ENCODE measurements at regions not wholly inside any gene's neighbourhood (a gene's known extent, or its start where the extent isn't known, plus 50 kb on each side); places are given as distances from the start of the nearest gene placed in this dataset.

DNA sequence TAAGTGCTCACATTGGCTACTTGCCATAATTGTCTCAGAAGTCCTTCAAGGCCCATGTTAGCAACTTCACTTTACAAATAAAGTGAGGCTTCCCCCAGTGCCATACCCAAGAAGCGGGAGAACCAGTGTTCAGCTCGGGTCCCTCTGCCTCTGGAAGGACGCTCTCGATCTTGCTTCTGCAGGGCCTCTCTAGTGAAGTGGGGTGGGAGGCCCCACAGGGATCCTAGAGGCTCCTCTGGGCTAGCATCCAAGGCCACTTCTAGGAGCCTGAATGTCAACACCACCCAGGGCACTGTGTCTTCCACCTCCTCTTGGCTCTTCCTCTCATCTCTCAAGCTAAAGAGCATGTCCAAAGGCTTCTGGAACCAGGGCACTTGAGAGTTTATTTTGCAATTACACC is 282.5 kb downstream of the GADD45G start:
- H3K27ac ChIP-seq, result no peak overlapping the region
- no peaks in the 10 kb centered on the region for H3K36me3 ChIP-seq
- H3K4me1 ChIP-seq (ENCODE audit: control insufficient read depth in 1 of 2, insufficient read depth in 1 of 2, low read depth in 1 of 2, low read length in 1 of 2), result no peaks in the 10 kb centered on the region
- H3K9me3 ChIP-seq, result no peaks in the 10 kb centered on the region
- no peak overlapping the region for H3K4me3 ChIP-seq (ENCODE audit: low read depth in 1 of 2, low read length in 1 of 2)
- no peaks in the 10 kb centered on the region for H3K27me3 ChIP-seq
- TF ChIP-seq, protein P1, sequence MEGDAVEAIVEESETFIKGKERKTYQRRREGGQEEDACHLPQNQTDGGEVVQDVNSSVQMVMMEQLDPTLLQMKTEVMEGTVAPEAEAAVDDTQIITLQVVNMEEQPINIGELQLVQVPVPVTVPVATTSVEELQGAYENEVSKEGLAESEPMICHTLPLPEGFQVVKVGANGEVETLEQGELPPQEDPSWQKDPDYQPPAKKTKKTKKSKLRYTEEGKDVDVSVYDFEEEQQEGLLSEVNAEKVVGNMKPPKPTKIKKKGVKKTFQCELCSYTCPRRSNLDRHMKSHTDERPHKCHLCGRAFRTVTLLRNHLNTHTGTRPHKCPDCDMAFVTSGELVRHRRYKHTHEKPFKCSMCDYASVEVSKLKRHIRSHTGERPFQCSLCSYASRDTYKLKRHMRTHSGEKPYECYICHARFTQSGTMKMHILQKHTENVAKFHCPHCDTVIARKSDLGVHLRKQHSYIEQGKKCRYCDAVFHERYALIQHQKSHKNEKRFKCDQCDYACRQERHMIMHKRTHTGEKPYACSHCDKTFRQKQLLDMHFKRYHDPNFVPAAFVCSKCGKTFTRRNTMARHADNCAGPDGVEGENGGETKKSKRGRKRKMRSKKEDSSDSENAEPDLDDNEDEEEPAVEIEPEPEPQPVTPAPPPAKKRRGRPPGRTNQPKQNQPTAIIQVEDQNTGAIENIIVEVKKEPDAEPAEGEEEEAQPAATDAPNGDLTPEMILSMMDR (IDR thresholded peaks at IDR 0.05), result no peak

DNA sequence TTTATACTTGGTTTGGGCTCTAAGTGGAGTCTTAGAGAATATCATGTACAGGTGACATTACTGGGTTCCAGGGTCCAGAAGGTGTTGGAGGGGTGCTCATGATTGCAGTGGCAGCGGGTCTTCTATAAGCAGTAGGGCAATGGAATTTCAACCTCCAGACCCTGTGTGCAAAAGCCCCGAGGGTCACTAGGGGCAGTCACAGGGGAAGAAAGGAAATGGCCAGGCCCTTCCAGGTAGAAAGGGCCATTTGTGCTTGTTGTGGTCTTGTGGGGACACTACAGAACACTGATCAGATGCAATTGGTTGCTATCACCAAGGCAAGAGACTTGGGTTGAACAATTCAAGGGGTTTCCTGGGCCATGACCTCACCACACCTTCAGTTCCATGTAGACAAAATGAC is 283.4 kb downstream of the GADD45G start:
- H3K9me3 ChIP-seq, result no peaks in the 10 kb centered on the region
- no peak overlapping the region for H3K27ac ChIP-seq
- H3K27me3 ChIP-seq, result no peaks in the 10 kb centered on the region
- no peaks in the 10 kb centered on the region for H3K4me1 ChIP-seq (ENCODE audit: control insufficient read depth in 1 of 2, insufficient read depth in 1 of 2, low read depth in 1 of 2, low read length in 1 of 2)
- no peak overlapping the region for H3K4me3 ChIP-seq (ENCODE audit: low read depth in 1 of 2, low read length in 1 of 2)
- H3K36me3 ChIP-seq, result no peaks in the 10 kb centered on the region
- TF ChIP-seq, protein P1 (IDR thresholded peaks at IDR 0.05), result no peak

DNA sequence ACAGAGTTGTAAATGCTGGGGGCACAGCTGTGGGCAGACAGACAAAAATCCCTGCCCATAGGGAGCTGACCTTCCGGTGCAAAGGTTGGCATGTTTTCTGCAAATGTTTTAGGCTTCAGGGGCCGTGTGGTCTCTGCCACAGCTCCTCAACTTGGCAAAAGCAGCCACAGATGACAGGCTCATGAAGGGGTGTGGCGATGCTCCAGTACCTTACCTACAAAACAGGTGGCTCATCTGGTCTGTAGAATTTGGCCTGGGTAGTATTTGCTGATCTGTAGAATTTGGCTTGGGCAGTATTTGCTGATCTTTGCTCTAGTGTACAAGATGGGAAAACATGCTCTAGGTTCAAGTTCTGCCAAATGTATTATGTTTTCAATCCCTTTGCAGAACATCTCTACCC is 283.9 kb downstream of the GADD45G start:
- Histone ChIP-seq H3K9me3 (no peaks in the 10 kb centered on the region), H3K4me1 (ENCODE audit: control insufficient read depth in 1 of 2, insufficient read depth in 1 of 2, low read depth in 1 of 2, low read length in 1 of 2) (no peaks in the 10 kb centered on the region), H3K27ac (no peak overlapping the region), H3K27me3 (no peaks in the 10 kb centered on the region), H3K36me3 (no peaks in the 10 kb centered on the region), H3K4me3 (ENCODE audit: low read depth in 1 of 2, low read length in 1 of 2) (no peak overlapping the region)
- TF ChIP-seq, protein P1 (IDR thresholded peaks at IDR 0.05), result no peak

DNA sequence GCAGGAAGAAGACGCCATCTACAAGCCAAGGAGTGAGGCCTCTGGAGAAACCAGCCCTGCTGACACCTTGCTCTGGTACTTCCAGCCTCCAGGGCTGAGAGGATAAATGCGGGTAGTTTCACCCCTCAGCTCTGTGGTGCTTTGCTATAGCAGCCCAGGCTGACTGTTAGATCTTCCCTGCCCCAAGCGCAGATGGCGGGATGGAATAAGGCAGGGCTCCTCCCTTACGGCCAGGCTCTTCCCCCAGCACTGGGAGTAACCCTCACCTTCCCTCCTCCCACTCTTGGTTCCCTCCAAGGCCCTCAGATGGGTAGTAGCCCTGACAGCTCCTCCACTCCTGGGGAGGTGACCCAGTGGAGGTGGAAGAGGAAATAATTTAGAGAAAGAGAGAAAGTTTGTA is 285.1 kb downstream of the GADD45G start:
- no peaks in the 10 kb centered on the region for H3K4me1 ChIP-seq (ENCODE audit: control insufficient read depth in 1 of 2, insufficient read depth in 1 of 2, low read depth in 1 of 2, low read length in 1 of 2)
- TF ChIP-seq, protein P1 (IDR thresholded peaks at IDR 0.05), result no peak
- no peaks in the 10 kb centered on the region for H3K36me3 ChIP-seq
- H3K27ac ChIP-seq, result no peak overlapping the region
- H3K4me3 ChIP-seq (ENCODE audit: low read depth in 1 of 2, low read length in 1 of 2), result no peak overlapping the region
- H3K9me3 ChIP-seq, result no peaks in the 10 kb centered on the region
- H3K27me3 ChIP-seq, result no peaks in the 10 kb centered on the region

DNA sequence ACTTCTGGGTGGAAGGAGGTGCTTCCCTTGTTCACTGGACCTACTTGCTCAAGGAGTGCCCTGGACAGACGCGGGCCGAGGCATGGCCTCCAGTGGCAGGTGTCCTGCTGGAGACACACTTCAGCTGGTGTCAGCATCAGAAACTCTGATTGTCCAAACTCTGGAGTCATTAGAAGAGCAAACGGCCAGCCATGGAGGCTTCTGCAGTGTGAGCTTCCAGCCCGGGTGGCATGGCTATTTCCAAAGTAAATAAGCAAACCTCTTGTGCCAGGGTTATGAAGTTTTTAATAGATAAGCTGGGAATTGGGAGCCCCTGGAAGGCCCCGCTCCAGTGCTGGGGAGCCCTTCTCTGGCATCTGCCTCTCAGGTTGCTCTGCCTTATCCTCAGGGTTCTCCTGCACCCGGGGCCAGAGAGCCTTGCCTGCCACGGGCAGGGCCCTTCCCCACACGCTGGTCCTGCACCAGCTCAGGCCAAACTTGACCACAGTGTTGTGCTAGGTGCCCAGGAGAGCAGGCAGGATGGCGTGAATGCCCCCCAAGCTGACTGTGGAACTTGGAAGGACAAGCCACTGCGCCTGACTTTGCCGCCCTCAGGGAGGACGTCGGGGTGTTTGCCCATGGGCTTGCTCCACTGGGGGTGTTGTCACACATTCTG is 285.6 kb downstream of the GADD45G start:
- TF ChIP-seq, protein P1 (IDR thresholded peaks at IDR 0.05), result no peak
- Histone ChIP-seq H3K4me1 (ENCODE audit: control insufficient read depth in 1 of 2, insufficient read depth in 1 of 2, low read depth in 1 of 2, low read length in 1 of 2) (no peaks in the 10 kb centered on the region), H3K27me3 (no peaks in the 10 kb centered on the region), H3K36me3 (no peaks in the 10 kb centered on the region), H3K4me3 (ENCODE audit: low read depth in 1 of 2, low read length in 1 of 2) (no peak overlapping the region), H3K27ac (no peak overlapping the region), H3K9me3 (no peaks in the 10 kb centered on the region)

DNA sequence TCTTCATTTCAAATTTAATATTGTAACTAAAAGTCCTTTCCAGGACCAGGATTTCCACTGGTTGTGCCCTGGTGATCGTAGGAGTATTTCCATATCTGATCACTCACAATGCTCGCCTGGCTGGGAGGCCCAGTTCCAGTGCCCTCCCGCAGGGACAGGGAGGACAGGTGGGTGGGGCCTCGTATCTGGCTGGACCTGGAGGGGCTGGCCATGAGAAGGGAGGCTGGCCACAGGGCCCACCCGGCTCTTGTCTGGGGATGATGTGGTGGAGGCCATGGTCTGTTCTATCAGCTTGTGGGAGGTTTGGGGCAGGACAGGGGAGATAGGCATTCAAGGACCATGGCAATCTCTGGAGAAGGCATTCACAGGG is 286.4 kb downstream of the GADD45G start:
- Histone ChIP-seq H3K9me3 (no peaks in the 10 kb centered on the region), H3K4me1 (ENCODE audit: control insufficient read depth in 1 of 2, insufficient read depth in 1 of 2, low read depth in 1 of 2, low read length in 1 of 2) (no peaks in the 10 kb centered on the region), H3K27ac (no peak overlapping the region), H3K4me3 (ENCODE audit: low read depth in 1 of 2, low read length in 1 of 2) (no peak overlapping the region), H3K36me3 (no peaks in the 10 kb centered on the region), H3K27me3 (peaks cover under 1% of the 10 kb centered on the region)
- TF ChIP-seq, protein P1 (IDR thresholded peaks at IDR 0.05), result no peak

All from neutrophil (primary cell).